Progenitor cell of endocrine pancreas (in vitro differentiated cells): ENCODE measurements at regions not wholly inside any gene's neighbourhood (a gene's known extent, or its start where the extent isn't known, plus 50 kb on each side); places are given as distances from the start of the nearest gene placed in this dataset.
A peak's percentile ranks its signal among the peaks of the same experiment; 100 is the strongest.

ENCODE experiments used
- DNase-seq: peaks from one replicate; pipeline ENCODE4 v3.0.0; 2021; ENCODE audit warnings: low spot score; ENCODE audit not compliant: unreplicated experiment
- H3K27ac Mint-ChIP-seq: 2 replicates; pipeline ENCODE4 v1.8.0; 2021; ENCODE audit warnings: mild to moderate bottlenecking, moderate library complexity, mixed read lengths
- H3K27me3 Mint-ChIP-seq: 2 replicates; pipeline ENCODE4 v1.8.0; 2021; ENCODE audit warnings: mixed read lengths
- H3K36me3 Mint-ChIP-seq: 2 replicates; pipeline ENCODE4 v1.8.0; 2022; ENCODE audit warnings: mixed read lengths; ENCODE audit not compliant: insufficient read depth
- H3K4me1 Mint-ChIP-seq: 2 replicates; pipeline ENCODE4 v1.8.0; 2021; ENCODE audit warnings: low read depth, mixed read lengths
- H3K4me3 Mint-ChIP-seq: 2 replicates; pipeline ENCODE4 v1.8.0; 2021; ENCODE audit warnings: low read depth, mild to moderate bottlenecking, moderate library complexity, mixed read lengths
- H3K9me3 Mint-ChIP-seq: 2 replicates; pipeline ENCODE4 v1.8.0; 2021; ENCODE audit warnings: low read depth, mixed read lengths
- TF ChIP-seq, protein P1 (sequence below): fragments of 200-600 bp; sonication (generic); IDR thresholded peaks from one replicate; pipeline ENCODE4 v1.5.0; 2021; ENCODE audit warnings: antibody characterized with exemption, mild to moderate bottlenecking; ENCODE audit not compliant: unreplicated experiment

DNA sequence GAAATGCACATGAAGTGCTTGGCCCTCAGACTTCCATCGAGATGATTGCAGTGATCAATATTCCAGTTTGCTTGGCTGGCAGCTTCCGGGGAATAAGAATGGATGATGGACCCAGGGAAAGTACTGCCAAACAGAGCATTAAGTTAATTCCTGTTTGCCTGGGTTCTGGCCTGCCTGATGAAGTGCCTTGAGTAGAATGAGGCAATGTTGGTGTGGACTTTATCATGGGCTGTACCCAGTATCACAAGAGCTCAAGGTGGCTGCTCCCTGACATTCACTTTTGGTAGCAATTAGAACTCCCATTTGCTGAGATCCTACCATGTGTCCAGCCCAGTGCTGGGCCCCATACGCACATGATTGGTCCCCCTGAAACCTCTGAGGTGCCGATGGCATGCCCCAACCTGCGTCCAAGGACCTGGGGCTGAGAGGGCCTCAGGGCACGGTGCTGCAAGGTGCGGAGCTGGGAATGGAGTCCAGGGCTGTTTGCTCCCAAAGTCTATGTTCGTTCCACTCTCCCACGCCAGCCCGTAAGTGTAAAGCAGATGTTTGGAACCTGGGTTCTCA lies 80.7 kb downstream of the SLC25A47 start:
- H3K4me1 Mint-ChIP-seq, result peaks cover 39% of the 10 kb centered on the region
- DNase-seq, result no peak
- no peaks in the 10 kb centered on the region for H3K9me3 Mint-ChIP-seq
- no peaks in the 10 kb centered on the region for H3K36me3 Mint-ChIP-seq
- H3K4me3 Mint-ChIP-seq, result no peak overlapping the region
- H3K27ac Mint-ChIP-seq, result no peak overlapping the region
- TF ChIP-seq, protein P1, sequence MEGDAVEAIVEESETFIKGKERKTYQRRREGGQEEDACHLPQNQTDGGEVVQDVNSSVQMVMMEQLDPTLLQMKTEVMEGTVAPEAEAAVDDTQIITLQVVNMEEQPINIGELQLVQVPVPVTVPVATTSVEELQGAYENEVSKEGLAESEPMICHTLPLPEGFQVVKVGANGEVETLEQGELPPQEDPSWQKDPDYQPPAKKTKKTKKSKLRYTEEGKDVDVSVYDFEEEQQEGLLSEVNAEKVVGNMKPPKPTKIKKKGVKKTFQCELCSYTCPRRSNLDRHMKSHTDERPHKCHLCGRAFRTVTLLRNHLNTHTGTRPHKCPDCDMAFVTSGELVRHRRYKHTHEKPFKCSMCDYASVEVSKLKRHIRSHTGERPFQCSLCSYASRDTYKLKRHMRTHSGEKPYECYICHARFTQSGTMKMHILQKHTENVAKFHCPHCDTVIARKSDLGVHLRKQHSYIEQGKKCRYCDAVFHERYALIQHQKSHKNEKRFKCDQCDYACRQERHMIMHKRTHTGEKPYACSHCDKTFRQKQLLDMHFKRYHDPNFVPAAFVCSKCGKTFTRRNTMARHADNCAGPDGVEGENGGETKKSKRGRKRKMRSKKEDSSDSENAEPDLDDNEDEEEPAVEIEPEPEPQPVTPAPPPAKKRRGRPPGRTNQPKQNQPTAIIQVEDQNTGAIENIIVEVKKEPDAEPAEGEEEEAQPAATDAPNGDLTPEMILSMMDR, result no peak
- H3K27me3 Mint-ChIP-seq, result no peaks in the 10 kb centered on the region

DNA sequence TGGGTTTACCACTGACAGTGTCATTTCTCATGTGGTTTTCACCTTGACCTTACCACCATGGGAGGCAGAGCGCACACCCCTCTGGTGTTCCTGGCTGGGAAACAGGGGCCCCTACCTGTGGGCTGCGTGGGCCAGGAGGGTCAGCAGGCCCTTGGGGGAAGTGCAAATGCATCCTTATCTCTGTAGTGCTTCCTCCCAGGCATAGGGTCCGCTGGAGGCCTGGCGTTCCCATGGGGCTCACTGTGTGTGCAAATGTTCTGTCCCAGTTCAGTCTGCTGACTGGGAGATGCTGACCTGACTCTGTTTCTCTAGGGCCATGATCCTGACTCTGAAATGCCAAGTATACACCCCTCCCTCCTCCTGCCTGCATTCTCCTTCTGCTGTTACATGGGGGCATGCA lies 81.3 kb downstream of the SLC25A47 start:
- Mint-ChIP-seq H3K4me3 (no peak overlapping the region), H3K4me1 (peaks cover 34% of the 10 kb centered on the region), H3K36me3 (no peaks in the 10 kb centered on the region), H3K27me3 (no peaks in the 10 kb centered on the region), H3K27ac (no peak overlapping the region), H3K9me3 (no peaks in the 10 kb centered on the region)
- no peak for DNase-seq
- TF ChIP-seq, protein P1, result no peak

DNA sequence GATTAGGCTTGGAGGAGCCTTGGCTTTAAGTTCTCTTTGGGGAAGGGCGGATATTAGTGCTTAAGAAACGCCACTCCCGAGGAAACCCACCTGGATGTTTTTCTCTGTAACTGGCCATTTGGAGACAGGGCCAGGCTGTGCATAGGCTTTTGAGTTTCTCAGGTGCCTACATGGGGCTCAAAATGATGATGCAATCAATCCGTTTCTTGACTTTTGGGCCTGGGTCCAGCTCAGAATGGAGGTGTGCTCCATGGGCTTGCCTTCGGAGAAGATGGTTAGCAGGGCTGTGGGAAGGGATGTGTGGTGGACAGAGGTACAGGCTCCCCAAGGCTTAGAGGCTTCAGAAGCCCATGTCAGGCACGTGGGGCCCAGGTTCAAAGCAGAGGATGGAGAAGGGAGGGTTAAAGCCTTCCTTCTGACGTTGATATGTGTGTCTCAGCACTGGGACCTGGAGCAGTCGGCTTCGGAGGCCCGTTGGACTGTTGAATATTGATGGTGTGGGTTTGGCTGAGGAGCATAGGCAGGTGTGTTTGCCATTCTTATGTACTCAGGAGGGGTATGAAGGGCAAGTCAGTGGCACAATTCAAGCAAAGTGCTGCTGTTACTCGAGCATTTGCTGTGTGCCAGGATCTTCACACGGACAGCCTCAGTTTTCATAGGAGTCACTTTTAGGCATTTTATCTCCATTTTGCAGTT lies 82.8 kb downstream of the SLC25A47 start:
- Mint-ChIP-seq H3K27me3 (no peaks in the 10 kb centered on the region), H3K36me3 (no peaks in the 10 kb centered on the region), H3K4me1 (peaks cover 39% of the 10 kb centered on the region), H3K4me3 (no peak overlapping the region), H3K9me3 (no peaks in the 10 kb centered on the region), H3K27ac (peak overlapping the region; percentile 25)
- no peak for DNase-seq
- TF ChIP-seq, protein P1, result no peak

DNA sequence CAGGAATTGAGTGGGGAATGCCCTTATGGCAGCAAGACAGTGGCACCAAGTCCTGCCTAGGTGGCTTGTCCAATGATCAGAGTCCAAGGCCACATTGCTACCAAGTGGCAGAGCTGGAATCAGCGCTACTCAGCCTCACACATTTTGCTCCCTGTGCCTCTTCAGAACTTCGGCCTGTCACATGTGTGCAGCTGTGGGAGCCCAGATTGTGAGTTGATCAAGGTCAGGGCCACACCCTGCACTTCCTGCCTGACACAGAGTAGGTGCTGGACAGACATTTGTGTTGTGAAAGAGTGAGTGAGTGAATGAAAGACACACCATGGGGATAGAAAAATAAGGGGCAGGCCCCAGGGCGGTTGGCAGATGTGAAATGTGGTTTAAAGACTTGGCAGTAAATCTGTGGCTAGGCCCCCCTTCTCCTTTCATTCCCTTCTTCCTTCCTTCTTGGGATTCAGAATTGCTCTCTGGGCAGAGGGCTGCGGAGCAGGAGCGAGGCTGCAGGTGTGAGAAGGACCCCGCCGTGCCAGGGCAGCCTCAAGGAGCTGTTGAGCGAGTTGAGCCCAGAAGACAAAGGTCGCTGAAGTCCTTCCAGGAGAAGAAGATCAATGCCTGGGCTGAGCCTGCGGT lies 83.5 kb downstream of the SLC25A47 start:
- H3K4me1 Mint-ChIP-seq, result peaks cover 41% of the 10 kb centered on the region
- no peak for DNase-seq
- no peaks in the 10 kb centered on the region for H3K27me3 Mint-ChIP-seq
- no peak overlapping the region for H3K4me3 Mint-ChIP-seq
- no peaks in the 10 kb centered on the region for H3K9me3 Mint-ChIP-seq
- no peaks in the 10 kb centered on the region for H3K36me3 Mint-ChIP-seq
- TF ChIP-seq, protein P1, result no peak
- no peak overlapping the region for H3K27ac Mint-ChIP-seq

DNA sequence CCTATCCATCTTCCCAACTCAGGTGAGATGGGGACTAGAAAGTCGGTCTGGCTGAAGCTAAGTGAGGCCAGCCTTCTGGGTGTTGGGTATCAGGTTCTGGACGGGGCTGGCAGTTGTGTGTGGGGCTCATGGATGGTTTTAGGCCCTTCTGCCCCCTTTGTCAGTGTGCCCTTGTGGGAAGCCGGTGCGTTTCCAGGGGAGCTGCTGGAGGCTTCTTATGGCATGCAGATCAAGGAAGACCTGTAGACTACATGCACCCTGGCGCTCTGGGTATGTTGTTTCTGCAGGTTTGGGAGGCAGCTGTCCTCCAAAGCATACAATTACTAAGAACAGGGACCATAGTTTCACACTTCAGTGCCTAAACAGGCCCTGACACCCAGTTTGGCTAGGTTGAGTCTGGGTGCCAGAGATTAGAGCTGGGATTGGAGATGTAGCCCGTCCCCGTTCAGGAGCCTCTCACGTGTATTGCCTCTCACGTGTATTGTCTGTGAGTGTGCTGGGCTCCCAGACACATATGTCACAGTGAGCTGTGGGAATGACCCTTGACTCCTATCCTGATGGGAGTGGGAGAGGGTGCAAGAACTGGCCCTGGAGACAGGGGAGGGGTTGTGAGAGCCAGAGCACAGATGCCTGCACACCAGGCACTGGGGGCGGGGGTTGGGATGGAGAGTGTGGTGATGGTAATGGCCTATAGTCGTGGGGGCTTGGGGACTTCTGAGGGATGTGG lies 84.4 kb downstream of the SLC25A47 start:
- H3K9me3 Mint-ChIP-seq, result no peaks in the 10 kb centered on the region
- H3K27ac Mint-ChIP-seq, result no peak overlapping the region
- no peaks in the 10 kb centered on the region for H3K27me3 Mint-ChIP-seq
- no peaks in the 10 kb centered on the region for H3K36me3 Mint-ChIP-seq
- H3K4me1 Mint-ChIP-seq, result peaks cover 42% of the 10 kb centered on the region
- no peak for DNase-seq
- H3K4me3 Mint-ChIP-seq, result no peak overlapping the region
- TF ChIP-seq, protein P1, result no peak
